ENCODE measurements at regions not wholly inside any gene's neighbourhood (a gene's known extent, or its start where the extent isn't known, plus 50 kb on each side); places are given as distances from the start of the nearest gene placed in this dataset.

- TF ChIP-seq GATA2 (IDR thresholded peaks at IDR 0.05; ENCODE audit: low read depth, low read length): no peak
- TF ChIP-seq GATA3 (IDR thresholded peaks at IDR 0.05; ENCODE audit: low read depth, low read length): no peak
Measured at GRCh38 chr12:92641291-92641690, 61.5 kb upstream of the PLEKHG7 start.
